ENCODE measurements at regions not wholly inside any gene's neighbourhood (a gene's known extent, or its start where the extent isn't known, plus 50 kb on each side); places are given as distances from the start of the nearest gene placed in this dataset.

DNA sequence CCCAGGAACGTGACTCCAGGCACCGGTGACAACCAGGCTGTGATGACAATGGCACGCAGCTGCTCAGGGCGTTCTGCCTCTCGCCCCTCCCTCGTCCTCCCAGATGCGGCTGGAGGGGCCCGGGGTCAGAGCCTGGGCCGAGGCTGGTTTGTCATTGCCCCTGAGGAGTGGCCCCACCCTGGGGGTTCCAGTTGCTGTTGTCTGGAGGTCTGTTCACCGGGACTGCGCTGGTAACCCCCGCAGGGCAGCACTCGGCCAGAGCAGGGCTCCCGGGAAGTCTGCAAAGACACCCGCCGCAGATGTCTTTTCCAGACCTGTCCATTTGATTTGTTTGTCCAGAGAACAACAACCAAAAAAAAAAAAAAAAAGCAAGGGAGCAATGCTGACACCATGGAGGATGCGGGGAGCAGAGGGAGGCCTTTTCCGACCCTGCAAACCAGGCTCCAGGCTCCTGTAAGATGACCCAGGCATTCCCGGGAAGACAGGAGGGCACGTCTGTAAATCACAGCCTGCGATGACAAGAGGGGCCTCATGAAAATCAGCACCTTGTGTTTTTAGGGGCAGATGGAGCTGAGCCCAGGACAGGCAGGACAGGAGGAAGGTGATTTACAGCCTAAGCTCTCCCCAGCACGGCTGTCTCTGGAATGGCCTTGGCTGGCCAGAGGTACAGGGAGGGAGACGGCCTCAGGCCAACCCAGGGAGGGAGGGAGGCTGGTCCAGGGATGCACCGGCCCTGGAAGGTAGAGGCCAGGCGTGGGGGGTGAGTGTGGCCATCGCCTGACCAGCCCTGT, 189.3 kb downstream of the ERMARD start:
- Histone ChIP-seq H3K27ac (no peak overlapping the region), H3K27me3 (replicated peaks; ENCODE audit: insufficient read depth) (no peaks in the 10 kb centered on the region), H3K9me3 (ENCODE audit: low read depth) (no peaks in the 10 kb centered on the region), H3K36me3 (ENCODE audit: low read depth) (no peaks in the 10 kb centered on the region), H3K4me1 (ENCODE audit: insufficient read depth) (no peaks in the 10 kb centered on the region), H3K9me2 (ENCODE audit: insufficient read depth) (no peaks in the 10 kb centered on the region), H3K4me3 (no peak overlapping the region), H3F3A (ENCODE audit: insufficient read depth) (no peaks in the 10 kb centered on the region), H2AFZ (no peak overlapping the region), H3K9ac (no peak overlapping the region), H3K4me2 (ENCODE audit: unreplicated experiment) (no peak overlapping the region), H4K20me1 (ENCODE audit: insufficient read depth) (no peaks in the 10 kb centered on the region), H3K79me2 (ENCODE audit: insufficient read depth) (no peaks in the 10 kb centered on the region)
- TF ChIP-seq EZH2phosphoT487 (IDR thresholded peaks at IDR 0.05; ENCODE audit: insufficient read depth, low read depth) (no peak), EZH2 (IDR thresholded peaks at IDR 0.05; ENCODE audit: insufficient read depth, poor library complexity, severe bottlenecking) (no peak)
- 74 to 77% methylated on average over 26 of the region's 26 CpGs for WGBS, 2 experiments (ENCODE audit: low coverage in 1 of 2, low lambda C conversion rate in 2 of 2, missing lambda C conversion rate in 2 of 2)
- in situ Hi-C loops (cut with MboI) = no loop called here
- no peak for DNase-seq

DNA sequence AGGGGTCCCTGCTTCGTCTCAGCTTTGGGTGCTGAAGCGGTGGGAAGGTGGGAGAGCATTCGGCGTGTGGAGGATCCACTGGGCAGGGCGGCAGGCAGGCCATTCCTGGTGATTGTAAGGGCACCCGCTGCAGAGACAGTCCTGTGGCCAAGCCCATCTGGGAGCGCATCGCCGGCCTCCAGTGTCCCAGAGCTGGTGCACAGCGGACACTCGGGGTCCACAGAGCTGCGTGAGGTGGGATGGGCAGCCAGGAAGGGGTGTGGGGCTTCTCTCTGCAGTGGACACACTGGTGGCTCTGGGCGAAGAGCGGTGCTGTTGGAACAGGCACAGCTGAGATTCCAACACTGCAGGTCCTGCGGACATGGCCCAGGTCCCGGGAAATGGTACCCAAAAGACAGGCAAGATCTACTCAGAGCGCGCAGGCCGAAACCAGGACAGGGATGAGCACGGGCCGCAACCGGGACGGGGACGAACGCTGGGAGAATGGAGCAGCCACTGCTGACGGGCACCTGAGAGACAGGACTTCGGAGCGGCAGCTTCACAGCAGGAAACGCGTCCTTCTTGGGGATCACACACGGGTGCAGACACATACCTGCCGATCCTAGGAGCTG, 188.2 kb downstream of the ERMARD start:
- TF ChIP-seq EZH2 (IDR thresholded peaks at IDR 0.05; ENCODE audit: insufficient read depth, poor library complexity, severe bottlenecking) (no peak), EZH2phosphoT487 (IDR thresholded peaks at IDR 0.05; ENCODE audit: insufficient read depth, low read depth) (no peak)
- H3K9me2 ChIP-seq (ENCODE audit: insufficient read depth) = no peaks in the 10 kb centered on the region
- H3K4me2 ChIP-seq (ENCODE audit: unreplicated experiment) = no peak overlapping the region
- H3K9me3 ChIP-seq (ENCODE audit: low read depth) = no peaks in the 10 kb centered on the region
- no peak overlapping the region for H3K9ac ChIP-seq
- no peak overlapping the region for H3K27ac ChIP-seq
- no peaks in the 10 kb centered on the region for H3K36me3 ChIP-seq (ENCODE audit: low read depth)
- H3K4me3 ChIP-seq = no peak overlapping the region
- no peaks in the 10 kb centered on the region for H3F3A ChIP-seq (ENCODE audit: insufficient read depth)
- no peak overlapping the region for H2AFZ ChIP-seq
- in situ Hi-C loops (cut with MboI) = no loop called here
- H3K27me3 ChIP-seq (replicated peaks; ENCODE audit: insufficient read depth) = no peaks in the 10 kb centered on the region
- no peaks in the 10 kb centered on the region for H3K79me2 ChIP-seq (ENCODE audit: insufficient read depth)
- DNase-seq = no peak
- no peaks in the 10 kb centered on the region for H3K4me1 ChIP-seq (ENCODE audit: insufficient read depth)
- 76 to 83% methylated on average over 31 to 32 of the region's 32 CpGs for WGBS, 2 experiments (ENCODE audit: low coverage in 1 of 2, low lambda C conversion rate in 2 of 2, missing lambda C conversion rate in 2 of 2)
- no peaks in the 10 kb centered on the region for H4K20me1 ChIP-seq (ENCODE audit: insufficient read depth)

DNA sequence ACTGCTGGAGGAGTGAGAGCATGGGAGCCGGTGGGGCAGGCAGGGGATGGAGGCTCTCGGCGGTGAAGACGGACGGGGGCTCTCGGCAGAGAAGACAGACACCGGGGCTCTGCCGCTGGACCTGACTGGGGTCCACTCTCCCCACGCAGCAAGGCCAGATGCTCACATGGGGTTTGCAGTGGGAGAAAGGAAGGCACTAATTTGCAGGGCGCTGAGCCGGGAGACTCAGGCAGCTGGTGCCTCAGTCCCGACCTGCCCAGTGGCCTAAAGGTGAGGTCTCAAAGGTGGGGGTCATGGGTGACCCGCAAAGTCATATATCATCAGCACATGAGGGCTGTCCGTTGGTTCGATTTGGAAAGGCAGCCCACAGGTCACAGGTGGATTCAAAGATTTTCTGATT, 187.3 kb downstream of the ERMARD start:
- no peak overlapping the region for H3K9ac ChIP-seq
- H3K27me3 ChIP-seq (replicated peaks; ENCODE audit: insufficient read depth) = no peaks in the 10 kb centered on the region
- whole genome bisulfite sequencing, 2 experiments (ENCODE audit: low coverage in 1 of 2, low lambda C conversion rate in 2 of 2, missing lambda C conversion rate in 2 of 2) = 76 to 82% methylated on average over 15 of the region's 15 CpGs
- H4K20me1 ChIP-seq (ENCODE audit: insufficient read depth) = no peaks in the 10 kb centered on the region
- H3K4me1 ChIP-seq (ENCODE audit: insufficient read depth) = no peaks in the 10 kb centered on the region
- H3K4me3 ChIP-seq = no peak overlapping the region
- H2AFZ ChIP-seq = no peak overlapping the region
- H3K9me3 ChIP-seq (ENCODE audit: low read depth) = no peaks in the 10 kb centered on the region
- H3K4me2 ChIP-seq (ENCODE audit: unreplicated experiment) = no peak overlapping the region
- H3K9me2 ChIP-seq (ENCODE audit: insufficient read depth) = no peaks in the 10 kb centered on the region
- no peaks in the 10 kb centered on the region for H3K79me2 ChIP-seq (ENCODE audit: insufficient read depth)
- H3F3A ChIP-seq (ENCODE audit: insufficient read depth) = no peaks in the 10 kb centered on the region
- no peaks in the 10 kb centered on the region for H3K36me3 ChIP-seq (ENCODE audit: low read depth)
- no peak for DNase-seq
- in situ Hi-C loops (cut with MboI) = no loop called here
- TF ChIP-seq EZH2phosphoT487 (IDR thresholded peaks at IDR 0.05; ENCODE audit: insufficient read depth, low read depth) (no peak), EZH2 (IDR thresholded peaks at IDR 0.05; ENCODE audit: insufficient read depth, poor library complexity, severe bottlenecking) (no peak)
- no peak overlapping the region for H3K27ac ChIP-seq

DNA sequence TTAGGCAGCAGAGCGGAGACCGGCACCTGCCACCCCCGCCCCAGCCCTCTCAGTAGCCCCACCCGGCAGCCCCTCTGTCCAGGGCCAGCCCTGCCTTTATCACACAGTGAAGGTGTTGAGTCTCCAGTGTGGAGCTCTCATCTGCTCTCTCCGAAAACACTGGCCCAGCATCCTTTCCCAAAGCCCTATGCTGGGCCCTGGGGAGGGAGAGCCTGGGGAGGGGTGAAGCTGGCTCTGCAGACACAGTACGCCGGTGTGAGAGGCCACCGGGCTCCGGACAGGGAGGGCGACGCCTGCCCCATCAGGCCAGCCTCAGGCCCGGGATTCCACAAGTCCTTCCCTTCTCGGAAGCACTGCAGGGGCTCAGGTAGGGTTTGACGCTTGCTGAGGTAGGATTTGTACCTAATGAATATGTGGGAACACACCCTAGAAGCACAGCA, 186.9 kb downstream of the ERMARD start:
- H2AFZ ChIP-seq = no peak overlapping the region
- H3K9ac ChIP-seq = no peak overlapping the region
- WGBS, 2 experiments (ENCODE audit: low coverage in 1 of 2, low lambda C conversion rate in 2 of 2, missing lambda C conversion rate in 2 of 2) = 73 to 78% methylated on average over 14 of the region's 14 CpGs
- H3K27me3 ChIP-seq (replicated peaks; ENCODE audit: insufficient read depth) = no peaks in the 10 kb centered on the region
- no peaks in the 10 kb centered on the region for H3F3A ChIP-seq (ENCODE audit: insufficient read depth)
- no peak overlapping the region for H3K4me2 ChIP-seq (ENCODE audit: unreplicated experiment)
- no peaks in the 10 kb centered on the region for H3K9me3 ChIP-seq (ENCODE audit: low read depth)
- H3K9me2 ChIP-seq (ENCODE audit: insufficient read depth) = no peaks in the 10 kb centered on the region
- H3K36me3 ChIP-seq (ENCODE audit: low read depth) = no peaks in the 10 kb centered on the region
- no peaks in the 10 kb centered on the region for H4K20me1 ChIP-seq (ENCODE audit: insufficient read depth)
- no peaks in the 10 kb centered on the region for H3K4me1 ChIP-seq (ENCODE audit: insufficient read depth)
- no peak overlapping the region for H3K27ac ChIP-seq
- DNase-seq = no peak
- in situ Hi-C loops (cut with MboI) = no loop called here
- no peak for TF ChIP-seq EZH2 (IDR thresholded peaks at IDR 0.05; ENCODE audit: insufficient read depth, poor library complexity, severe bottlenecking)
- no peak for TF ChIP-seq EZH2phosphoT487 (IDR thresholded peaks at IDR 0.05; ENCODE audit: insufficient read depth, low read depth)
- no peak overlapping the region for H3K4me3 ChIP-seq
- H3K79me2 ChIP-seq (ENCODE audit: insufficient read depth) = no peaks in the 10 kb centered on the region
